GM21576 (cell line): ENCODE measurements at regions not wholly inside any gene's neighbourhood (a gene's known extent, or its start where the extent isn't known, plus 50 kb on each side); places are given as distances from the start of the nearest gene placed in this dataset.

Source experiments
- ATAC-seq: cut with Tn5 transposase; IDR thresholded peaks from one replicate; pipeline ENCODE4 v1.9.1; 2021; ENCODE audit warnings: mild to moderate bottlenecking, moderate library complexity; ENCODE audit not compliant: unreplicated experiment

- no peak for ATAC-seq
These were observed 484.3 kb upstream of the SGCG start for GRCh38 chr13:22696433-22696832.

- ATAC-seq, result no peak
These were observed 482.3 kb upstream of the SGCG start for GRCh38 chr13:22698467-22698866.

- ATAC-seq, result no peak
These were observed 480.4 kb upstream of the SGCG start for GRCh38 chr13:22700246-22700887.

DNA sequence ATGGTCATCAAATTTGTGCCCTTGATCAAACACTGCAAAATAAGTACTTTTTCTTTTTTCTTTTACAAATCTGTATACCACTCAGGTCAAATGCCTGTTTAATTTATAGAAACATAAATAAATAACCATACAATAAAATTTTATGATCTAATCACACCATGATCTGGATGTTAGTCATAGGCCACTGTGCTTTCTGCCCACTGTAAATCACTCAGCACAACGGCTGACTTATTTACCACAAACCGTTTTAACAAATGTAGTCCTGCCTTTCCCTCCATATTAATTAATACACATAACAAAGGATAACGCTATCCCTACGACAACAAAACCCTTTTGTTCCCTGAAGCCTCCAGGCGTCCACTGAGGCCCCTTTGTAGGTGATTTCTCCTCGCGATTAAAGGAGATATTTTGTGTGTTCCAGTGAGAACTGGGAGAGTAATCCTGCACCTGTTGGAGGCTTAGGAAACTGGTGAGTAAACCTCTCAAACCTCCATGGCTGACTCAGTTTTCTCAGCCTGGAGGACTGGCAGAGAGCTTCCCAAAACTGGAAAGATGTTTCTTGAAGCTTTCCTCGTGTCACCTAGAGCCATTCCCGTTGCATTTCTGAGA, 477.1 kb upstream of the SGCG start:
- ATAC-seq, result no peak

DNA sequence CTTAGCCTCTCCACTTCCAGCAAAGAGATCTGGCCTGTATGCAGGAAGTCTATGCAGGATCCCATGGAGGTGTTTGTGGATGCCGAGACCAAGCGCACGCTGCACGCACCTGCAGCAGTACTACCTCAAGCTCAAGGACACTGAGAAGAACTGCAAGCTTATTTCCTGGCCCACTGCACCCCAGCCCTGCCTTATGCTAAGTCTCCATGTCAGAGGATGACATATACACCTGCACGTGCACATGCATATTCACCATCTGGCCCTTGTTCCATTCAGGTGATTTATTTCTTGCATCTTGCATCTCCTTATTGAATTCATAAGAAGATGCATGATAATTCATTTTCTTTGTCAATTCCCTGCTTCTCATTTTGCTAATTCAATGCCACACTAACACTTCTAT, 472.8 kb upstream of the SGCG start:
- ATAC-seq, result no peak

GRCh38 chr13:22717036-22717435, 463.7 kb upstream of the SGCG start:
- ATAC-seq, result no peak

GRCh38 chr13:22726726-22727125, 454.1 kb upstream of the SGCG start:
- ATAC-seq, result no peak

GRCh38 chr13:22735011-22735995, 445.5 kb upstream of the SGCG start:
- ATAC-seq, result no peak

GRCh38 chr13:22736084-22736767, 444.6 kb upstream of the SGCG start:
- ATAC-seq, result no peak

GRCh38 chr13:22736768-22737092, 444.0 kb upstream of the SGCG start:
- ATAC-seq, result no peak

- no peak for ATAC-seq
These were observed 442.4 kb upstream of the SGCG start for GRCh38 chr13:22738357-22738756.

GRCh38 chr13:22740264-22740663, 440.5 kb upstream of the SGCG start:
- ATAC-seq, result no peak

DNA sequence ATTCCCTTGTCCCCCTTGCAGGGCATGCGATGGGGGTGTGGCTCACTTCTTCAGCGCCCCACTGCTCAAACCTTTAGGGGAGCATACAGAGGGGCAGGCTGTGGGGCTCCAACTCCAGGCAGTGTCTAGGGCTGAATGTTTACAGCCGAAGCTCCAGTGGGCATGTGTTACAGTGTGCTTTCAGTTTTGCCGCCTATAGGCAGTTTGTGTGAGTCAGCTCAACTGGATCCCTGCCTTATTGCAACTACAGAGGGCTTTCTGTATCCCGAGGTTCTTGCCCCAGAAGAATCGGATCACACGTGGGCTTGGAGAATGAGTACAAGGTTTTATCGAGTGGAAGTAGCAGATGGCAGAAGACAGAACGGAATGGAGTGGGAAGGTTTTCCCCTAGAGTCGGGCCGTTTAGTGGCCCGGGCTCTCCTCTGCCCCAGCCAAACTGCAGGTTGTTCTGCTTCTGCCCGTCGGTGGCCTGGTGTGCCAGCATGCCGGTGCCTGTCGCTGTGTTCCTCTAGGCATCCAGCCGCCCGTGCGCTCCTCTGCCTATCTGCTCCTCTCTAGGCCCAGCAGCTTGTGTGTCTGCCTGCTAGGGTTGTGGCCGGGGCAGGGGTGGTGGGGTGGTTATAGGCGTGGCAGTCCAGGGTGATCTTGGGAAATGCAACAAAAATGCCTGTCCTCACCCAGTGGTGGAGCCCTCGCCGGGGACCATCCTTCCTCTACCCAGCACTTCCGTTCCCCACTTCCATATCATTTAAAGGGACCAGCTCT, 435.9 kb upstream of the SGCG start:
- ATAC-seq, result no peak

DNA sequence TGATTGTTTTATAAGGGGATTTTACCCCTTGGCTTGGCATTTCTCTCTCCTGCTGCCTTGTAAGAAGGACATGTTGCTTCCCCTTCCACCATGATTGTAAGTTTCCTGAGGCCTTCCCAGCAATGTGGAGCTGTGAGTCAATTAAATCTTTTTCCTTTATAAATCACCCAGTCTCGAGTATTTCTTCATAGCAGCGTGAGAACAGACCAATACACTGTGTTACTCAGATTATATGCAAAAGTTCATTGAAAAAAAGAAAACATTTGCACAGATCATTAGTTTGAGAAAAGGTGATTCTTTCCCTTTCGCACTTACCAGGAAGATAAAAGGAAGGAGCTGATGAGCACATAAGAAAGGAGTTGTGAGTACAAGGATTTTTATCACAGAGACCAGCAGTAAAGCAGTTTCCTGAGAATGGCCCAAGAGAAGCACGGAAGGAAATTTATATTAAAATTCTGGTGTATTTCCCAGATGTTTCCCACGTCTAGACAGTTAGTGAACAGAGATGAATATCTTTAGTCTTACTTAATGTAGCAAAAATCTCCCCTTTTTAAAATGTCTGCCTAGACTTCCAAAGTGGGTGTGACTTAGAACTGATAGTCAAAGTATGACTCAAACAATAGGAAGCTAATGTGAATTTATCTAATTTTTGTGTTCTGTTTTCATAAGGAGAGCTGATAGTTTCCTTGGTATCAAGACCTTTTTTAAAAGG, 431.8 kb upstream of the SGCG start:
- ATAC-seq, result no peak

DNA sequence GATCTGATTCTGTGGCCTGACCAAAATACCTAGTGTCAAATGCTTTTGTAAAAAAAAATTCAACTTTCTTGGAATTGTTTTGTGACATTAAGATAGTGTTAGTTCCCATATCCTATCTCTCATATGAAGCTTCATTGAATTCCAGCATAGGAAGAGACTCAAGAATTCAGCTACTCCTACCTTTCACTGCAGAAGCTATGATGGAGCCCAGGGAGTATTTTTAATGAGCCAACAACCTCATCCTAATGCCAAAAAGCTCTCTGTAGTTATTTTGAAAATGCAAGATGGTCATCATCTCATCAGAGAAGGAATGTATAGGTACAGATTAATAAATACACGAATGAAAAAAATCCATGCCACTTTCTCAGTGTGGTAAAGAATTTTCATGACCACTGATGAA, 431.2 kb upstream of the SGCG start:
- no peak for ATAC-seq

DNA sequence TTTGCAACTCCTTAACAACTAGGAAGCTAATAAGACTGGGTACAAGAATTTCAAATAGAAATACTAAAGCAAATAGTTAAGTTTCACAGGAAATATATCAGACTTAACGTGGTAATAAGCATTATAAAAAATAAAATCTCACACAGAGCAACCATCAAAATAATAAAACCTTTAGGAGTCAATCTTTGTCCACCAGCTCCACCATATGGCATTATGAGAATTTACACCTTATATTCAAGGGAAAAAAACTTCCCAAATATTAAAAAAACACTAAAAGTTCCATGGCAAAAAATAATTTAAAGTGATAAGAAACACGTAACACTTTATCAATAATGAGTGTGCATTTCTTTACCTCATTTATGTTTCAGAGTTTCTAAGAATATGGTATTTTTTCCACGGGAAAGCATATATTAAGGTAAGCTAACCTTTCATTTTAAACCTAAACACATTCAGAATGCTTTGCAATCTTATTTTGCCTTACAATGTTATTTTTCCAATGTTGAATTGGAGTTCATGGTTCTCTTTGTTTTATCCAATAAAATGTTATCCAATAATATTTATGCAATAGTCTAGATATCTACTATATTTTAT, 423.2 kb upstream of the SGCG start:
- ATAC-seq, result no peak

GRCh38 chr13:22758245-22758644, 422.5 kb upstream of the SGCG start:
- no peak for ATAC-seq

DNA sequence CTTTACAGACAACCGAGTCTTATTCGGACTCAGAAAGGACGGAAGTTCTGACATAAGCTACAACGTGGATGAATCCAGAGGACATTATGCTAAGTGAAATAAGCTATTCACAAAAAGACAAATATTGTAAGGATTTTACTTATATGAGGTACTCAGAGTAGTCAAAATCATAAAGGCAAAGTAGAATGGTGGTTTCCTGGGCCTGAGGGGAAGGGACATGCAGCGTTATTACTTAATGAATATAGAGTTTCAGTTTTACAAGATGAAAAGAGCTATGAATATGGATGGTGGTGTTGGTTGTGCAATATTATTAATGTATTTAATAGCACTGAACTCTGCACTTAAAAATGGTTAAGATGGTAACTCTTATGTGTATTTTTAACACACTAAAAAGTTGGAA, 419.1 kb upstream of the SGCG start:
- no peak for ATAC-seq

DNA sequence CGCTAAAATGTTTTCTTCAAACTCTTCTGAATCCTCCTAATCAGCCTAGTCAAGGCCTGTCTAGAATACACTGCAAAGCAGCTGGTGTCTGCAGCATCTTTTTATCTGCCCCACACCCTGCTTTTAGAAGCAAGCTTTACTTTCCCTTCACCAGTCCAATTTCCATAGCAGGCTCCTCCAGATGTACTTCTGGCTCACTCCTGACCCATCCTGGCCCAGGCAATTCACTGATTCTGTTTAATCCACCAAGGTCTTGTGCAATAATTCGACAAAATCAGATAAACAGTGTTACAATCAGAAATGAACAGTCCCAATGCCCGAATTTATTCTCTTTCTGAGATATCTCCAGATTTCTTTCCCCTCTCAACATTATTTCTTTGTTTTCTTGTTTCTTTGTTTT, 415.2 kb upstream of the SGCG start:
- ATAC-seq, result no peak

- no peak for ATAC-seq
These were observed 409.9 kb upstream of the SGCG start for GRCh38 chr13:22770891-22771290.
